ENCODE measurements at regions not wholly inside any gene's neighbourhood (a gene's known extent, or its start where the extent isn't known, plus 50 kb on each side); places are given as distances from the start of the nearest gene placed in this dataset.

DNA sequence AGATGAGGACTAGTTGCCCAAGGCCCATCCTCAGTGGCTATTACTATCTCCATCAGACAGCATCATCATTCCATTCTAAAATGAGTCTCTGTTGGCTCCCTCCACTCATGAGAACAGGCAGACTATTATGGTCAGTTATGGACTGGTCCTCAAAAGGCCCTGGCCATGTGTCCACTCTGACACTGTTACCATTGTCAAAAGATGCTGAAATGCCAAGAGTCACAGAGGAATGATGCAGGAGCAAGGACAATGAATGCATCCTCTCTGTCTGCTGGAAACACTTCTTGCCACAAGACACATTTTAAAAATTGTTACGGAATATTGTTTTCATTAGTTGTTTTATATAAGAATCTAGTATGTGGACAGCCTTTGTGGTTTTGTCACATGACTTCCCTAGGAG is 53.3 kb upstream of the STT3B start:
- no peak for DNase-seq

DNA sequence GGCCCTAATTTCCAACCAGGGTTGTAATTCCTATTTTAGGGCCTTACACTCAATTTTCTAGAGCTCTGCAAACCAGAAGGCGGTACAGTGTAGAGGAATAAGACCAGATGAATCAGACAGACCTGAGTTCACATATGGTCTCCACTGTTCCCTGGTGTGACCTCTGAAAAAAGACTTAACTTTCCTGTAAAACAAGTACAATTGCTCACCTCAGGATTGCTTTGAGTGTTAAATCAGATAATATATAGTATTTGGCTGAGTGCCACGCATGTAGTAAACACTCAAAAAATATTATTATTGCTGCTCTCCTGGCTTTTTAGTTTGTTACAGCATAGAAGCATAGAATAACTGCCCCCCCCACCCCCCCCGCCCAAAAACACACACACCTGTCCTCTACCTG is 51.0 kb upstream of the STT3B start:
- no peak for DNase-seq

DNA sequence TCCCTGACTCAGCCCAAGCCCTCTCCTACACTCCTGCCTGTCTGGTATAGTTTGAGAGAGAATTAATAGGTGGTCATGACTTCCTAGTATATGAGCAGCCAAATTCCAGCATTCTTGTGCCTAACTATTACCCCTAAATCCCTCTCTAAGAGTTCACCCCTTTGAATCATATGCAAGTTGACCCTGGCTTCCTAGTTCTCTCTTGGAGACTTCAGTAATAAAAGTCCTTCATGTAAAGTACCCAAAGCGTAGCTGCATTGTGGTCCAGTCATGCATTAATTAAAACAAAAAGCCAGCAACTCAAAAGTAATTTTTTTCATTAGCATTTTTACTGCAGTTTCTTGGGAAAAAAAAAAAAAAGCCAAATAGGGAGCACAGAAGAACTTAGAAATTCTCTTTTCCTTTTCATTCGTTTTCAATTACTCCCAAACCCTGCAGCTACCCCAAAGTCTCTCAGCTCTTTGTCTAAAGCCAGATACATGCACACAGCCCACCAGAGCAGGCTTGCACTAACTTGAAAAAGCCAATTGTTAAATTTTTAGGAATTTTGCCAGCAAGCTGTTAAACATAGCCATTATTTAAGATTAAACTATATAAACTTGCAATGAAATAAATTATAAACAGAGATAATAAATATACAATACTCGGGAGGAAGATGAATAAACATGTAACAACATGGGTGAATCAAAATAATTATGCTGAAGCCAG is 50.1 kb upstream of the STT3B start:
- no peak for DNase-seq

Measured in 8988T (cell line).